EL (cell line): ENCODE measurements at regions not wholly inside any gene's neighbourhood (a gene's known extent, or its start where the extent isn't known, plus 50 kb on each side); places are given as distances from the start of the nearest gene placed in this dataset.
"Not testable (repeated sequence)": the region's sequence is repeated elsewhere in the genome, so short reads cannot be mapped to it uniquely, and the experiment has no call there.

ENCODE experiments used
- DNase-seq: peaks from one replicate; pipeline ENCODE4 v3.0.0-alpha.2; 2016

GRCh38 chr2:122683018-122683417, 927.6 kb downstream of the TSN start:
- no peak for DNase-seq

DNA sequence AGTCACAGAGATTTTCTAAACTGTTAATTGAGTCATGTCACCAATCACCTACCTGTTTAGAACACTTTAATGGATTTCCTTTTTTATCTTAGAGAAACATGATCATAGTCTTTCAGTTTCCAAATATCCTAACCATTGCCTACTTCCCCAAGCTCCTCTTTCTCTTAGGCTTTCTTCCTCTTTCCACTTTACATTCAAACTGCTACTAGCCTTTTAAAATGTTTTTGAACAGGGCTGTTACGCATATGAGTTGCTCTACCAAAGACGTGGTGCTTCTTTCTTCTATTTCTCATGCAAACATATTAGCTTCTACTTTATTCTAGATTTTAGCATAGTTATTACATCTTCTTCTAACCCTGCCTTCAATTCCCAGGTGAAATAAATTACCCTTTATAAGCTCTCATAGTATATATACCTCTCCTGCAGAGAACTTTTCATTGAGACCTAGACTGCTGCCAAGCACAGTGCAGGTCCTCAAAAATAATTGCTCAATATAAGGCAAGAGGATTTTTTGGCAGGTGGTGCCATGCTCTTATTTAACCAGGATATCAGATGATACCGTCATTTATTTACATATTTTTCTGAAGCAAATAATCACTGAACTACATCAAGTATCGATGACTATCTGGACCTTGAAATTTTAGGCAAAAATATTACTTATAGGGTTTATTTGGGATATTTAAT, 937.1 kb downstream of the TSN start:
- no peak for DNase-seq

DNA sequence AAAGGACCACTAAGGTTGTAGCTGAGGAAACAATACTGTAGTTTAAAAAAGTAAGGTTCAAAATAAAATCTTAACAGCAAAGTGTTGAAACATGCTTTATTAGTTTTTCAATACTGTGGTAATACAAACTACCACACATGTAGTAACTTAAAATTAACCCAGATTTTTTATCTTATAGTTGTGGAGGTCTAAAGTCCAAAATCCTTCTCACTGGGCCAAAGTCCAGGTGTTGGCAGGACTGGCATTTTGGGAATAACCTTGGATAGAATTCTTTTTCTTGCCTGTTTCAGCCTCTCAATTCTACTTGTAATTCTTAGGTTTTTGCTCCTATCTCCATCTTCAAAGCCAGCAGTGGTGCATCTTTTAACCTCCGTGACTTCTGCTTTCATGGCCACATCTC, 942.0 kb downstream of the TSN start:
- DNase-seq = no peak

DNA sequence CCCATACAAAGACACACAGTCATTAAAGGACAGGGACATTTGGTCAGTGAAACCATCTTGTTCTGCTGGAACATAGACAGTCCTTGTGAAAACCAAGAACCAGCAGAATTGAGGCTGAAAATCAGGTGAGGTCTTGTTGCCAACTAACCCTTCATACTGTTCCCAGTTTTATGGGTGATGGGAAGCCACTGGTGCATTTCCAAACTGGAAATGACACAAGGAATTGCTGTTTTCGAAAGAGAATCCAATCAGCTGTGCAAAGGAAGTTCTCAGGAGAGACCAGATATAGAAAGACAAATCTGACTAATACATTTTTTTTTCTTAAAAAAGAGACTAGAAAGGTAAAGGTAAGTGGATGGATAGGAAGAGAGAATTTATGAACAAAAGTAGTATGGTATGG, 948.2 kb downstream of the TSN start:
- DNase-seq = no peak

DNA sequence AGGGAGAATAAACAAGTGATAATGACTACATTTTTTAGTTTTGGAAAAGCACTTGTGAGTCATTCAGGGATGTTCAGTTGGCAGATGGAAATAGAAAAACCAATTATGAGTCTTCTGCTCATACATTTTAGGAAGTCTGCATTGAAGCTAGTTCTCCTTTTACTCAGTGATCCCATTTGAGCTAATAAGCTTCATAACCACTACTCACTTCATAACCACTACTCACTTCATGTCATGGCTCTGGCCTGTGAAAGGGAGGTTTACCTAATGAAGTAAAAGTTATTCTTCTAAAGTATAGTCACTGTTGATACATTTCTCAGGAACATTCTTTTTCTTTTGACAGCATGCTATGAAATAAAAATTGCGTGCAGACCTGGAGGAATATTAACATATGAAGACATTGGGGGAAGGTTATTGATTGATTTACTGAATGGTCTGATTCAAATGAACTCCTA, 948.7 kb downstream of the TSN start:
- DNase-seq = no peak

DNA sequence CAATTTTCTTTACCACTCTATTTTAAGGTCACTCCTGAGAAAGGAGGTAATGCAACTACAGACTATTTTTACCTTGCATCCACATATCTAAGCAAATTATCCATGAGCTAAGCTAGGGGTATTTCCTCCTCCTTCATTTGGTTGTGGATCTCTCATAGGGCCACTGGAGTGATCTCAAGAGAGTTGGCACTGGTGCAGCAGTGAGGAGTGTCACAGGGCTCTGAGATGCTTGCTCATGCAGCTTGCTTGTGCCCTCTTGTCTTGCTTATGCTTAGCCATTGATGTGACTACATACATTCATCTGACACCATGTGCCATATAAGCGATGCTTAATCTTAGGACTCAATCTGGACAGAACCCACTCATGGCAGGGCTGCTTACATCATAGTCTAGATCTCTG, 950.3 kb downstream of the TSN start:
- no peak for DNase-seq

- no peak for DNase-seq
These were observed 951.3 kb downstream of the TSN start for GRCh38 chr2:122706757-122707223.

DNA sequence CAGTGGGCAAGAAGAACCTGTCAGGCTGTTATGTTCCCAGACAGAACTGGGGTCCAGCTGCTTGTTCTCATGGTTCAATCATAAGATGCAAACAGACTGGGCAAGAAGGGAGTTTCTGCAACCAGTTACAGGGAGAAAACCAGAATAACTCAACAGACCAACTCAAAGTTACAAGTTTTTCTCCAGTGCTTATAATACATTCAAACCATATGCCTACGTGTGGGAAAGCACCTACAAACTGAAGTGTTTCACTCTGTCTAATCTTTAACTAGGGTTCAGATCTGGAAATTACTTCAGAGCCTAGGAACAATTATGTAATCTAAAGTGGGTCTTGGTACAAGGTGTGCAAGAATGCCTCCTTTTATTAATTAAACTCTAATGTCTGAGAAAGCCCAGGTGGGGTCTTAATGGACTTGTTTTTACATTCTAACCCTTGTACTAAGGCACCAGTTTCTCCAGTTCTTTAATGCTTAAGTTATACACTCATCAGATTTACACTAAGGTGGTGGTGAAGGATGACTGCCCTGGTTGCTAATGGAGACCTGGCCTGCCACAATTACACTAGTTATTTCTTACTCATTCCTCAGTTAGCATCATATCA, 951.9 kb downstream of the TSN start:
- DNase-seq = no peak

DNA sequence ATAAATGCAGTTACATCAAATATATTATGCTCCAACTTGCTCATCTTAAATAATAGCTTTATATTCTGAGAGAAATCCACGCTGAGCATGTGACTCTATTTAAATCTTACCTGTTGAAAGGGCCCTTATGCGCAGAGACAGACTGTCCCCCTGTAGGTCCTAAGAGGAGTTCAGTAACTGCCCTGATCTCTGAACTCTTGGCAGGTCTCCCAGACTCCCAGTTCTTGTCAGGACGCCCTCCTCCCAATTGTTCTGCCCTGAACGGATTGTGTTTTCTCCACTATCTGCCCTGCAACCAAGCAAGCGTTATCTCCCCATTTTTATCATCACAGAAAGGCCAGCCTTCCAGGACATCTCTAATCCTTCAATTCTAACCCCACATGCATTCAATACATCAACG, 954.6 kb downstream of the TSN start:
- no peak for DNase-seq

DNA sequence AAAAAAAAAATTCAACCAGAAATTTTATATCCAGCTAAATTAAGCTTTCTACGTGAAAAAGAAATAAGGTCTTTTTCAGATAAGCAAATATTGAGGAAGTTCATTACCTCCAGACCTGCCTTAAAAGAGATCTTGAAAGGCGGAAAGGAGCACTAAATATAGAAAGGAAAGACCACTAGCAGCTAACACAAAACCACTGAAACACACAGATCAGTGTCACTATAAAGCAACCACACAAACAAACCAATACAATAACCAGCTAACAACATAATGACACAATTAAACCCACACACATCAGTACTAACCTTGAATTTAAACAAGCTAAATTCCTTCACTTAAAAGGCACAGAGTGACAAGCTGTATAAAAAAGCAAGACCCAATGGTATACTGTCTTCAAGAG, 958.3 kb downstream of the TSN start:
- no peak for DNase-seq

DNA sequence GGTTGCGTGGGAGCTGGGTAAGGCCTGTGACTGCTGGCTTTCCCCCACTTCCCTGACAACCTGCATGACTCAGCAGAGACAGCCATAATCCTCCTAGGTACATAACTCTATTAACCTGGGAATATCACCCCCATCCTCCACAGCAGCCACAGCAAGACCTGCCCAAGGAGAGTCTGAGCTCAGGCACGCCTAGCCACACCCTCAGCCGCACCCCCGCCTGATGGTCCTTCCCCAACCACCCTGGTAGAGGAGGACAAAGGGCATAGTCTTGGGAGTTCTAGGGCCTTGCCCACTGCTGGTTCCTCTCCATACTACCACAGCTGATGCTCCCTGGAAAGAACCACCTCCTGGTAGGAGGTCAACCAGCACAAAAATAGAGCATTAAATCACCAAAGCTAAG, 965.4 kb downstream of the TSN start:
- not testable (repeated sequence) for DNase-seq

GRCh38 chr2:122734766-122735424, 979.4 kb downstream of the TSN start:
- peak; percentile 48 for DNase-seq

- DNase-seq = peak; percentile 26
These were observed 980.8 kb downstream of the TSN start for GRCh38 chr2:122736279-122736678.

DNA sequence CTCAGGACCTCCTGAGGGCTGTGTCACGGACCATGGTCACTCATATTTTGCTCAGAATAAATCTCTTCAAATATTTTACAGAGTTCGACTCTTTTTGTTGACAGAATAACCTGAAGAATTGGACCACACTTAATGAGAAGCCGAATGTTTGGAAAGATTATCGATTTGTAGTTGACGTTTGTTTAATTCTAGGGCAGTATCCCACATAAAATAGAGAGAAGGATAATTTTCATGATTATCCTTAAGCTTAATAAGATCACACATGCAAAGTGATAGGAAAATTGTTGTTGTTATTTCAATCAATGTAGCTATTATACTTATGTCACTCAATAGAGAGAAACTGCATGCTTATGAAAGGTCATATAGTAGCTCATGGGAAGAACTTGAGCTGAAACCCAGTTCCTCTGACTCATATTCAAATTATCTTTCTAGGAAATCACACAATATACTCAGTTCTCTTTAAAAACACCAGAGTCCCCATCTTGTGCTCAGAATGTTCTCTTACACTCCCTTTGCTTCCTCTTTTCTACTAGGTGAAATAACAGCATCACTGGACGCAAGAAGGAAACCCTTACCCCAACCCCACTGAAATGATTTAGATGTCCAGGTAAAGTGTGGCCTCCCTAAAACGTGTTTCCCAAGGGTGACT, 982.1 kb downstream of the TSN start:
- DNase-seq = peak; percentile 2

DNA sequence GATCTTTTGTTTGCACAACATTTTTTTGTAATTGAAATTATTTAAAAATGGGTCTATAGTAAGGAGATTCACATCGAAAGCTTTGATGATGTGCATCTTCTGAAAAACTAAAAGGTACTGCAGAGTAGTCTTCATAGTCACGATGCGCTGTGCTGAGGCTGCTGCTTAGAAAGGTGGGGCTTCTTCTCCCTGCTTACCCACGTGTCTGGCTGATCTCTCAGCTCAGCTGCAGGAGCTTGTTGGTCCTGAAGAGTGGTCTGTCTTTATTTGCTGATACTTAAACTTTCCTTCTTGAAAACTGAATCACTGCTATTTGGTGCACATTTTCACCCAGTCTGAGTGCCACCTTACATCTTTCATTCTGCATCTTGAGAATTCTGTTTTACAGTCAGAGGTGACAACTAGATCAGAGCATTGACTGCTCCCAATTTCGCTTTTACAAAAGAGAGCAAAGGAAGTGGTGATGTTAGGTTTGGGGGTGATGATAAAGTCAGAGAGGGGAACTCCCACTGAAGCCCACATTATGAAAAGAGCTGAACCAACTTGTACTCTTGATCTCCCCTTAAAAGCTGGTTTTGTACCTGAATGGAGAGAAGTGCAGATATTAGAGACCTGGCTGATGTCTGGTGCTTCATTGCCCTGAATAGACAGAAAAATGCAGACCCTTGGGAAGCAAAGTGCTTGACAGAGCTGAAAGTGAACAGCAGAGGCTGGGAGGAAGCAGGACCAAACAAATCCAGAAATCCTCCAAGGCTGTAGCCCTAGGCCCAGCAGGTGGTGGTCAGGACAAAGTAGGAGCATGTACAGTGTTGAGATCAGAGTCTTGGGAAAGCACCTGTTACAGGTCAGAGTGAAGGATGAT, 984.5 kb downstream of the TSN start:
- DNase-seq = no peak

DNA sequence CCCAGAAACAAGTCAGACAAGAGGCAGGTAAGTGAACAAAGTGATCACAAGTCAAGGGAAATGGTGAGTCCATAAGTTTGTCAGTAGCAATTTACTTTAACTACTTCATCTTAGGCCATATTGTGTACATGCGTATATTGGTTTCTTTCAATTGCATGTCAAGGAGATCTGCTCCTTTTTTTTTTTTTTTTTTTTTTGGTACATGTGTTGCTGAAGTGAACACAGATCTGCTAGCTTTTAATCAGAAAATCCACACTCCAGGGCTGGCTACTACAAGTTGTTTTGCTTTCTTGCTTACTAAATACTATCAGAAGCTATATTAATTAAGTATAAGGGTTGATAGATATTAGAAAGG, 985.1 kb downstream of the TSN start:
- no peak for DNase-seq

DNA sequence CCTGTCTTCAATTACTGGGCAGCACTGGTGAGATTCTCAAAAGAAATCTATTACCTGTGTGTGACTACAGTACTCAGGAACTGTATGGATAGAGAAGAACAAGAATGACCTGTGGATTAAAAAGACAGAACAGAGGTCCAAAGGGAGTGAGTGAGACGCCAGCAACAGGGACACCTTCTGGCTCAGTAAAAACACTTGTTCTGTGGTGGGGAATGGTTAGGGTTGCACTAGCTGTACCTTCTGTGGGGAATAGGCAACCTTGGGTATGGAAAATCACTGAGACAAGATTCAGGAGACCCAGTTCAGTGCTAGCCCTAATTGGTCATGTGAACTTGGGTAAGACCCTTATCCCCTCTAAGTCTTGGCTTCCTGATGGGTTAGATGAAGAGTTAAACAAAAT, 986.0 kb downstream of the TSN start:
- no peak for DNase-seq

- DNase-seq = no peak
These were observed 987.7 kb downstream of the TSN start for GRCh38 chr2:122743021-122743675.

- DNase-seq = no peak
These were observed 990.2 kb downstream of the TSN start for GRCh38 chr2:122745603-122746002.

DNA sequence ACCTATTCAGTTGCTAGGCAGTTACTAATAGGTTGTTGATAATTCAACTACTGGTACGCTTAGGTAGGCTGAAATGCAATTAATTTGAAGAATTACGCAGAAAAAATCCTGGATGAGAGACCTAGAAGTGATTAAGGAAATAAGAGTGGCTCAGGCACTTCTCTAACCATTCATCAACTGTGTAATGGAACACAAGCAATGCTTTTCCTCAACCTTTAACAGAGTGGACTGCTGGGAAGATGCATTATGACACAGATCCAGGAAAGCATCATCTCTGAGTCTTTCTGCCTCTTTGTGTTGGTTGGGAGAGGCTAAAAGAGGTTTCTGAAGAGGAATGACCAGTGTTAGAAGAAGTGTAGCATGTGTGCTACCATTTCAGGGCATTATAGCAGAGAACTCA, 992.2 kb downstream of the TSN start:
- DNase-seq = no peak

DNA sequence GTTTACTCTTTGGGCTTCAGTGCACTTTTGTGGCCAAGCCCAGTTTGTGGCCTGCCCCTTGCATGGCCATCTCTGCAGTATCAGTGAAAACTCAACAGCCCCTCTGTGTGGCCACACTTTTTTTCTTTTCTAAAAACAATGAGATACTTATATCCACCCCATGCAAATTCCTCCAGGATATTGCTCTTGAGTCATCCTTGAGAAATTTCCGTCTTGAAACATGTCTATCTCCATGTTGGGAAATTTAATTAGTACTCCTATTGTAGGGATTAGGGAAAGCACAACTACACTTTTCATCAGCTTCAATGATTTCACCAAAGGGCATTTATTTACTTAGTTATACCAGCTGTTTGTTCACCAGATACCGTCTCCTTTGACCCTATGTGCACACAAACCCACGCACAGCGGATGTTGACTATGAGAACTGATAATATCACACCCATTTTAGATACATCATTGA, 993.1 kb downstream of the TSN start:
- DNase-seq = peak; percentile 66

DNA sequence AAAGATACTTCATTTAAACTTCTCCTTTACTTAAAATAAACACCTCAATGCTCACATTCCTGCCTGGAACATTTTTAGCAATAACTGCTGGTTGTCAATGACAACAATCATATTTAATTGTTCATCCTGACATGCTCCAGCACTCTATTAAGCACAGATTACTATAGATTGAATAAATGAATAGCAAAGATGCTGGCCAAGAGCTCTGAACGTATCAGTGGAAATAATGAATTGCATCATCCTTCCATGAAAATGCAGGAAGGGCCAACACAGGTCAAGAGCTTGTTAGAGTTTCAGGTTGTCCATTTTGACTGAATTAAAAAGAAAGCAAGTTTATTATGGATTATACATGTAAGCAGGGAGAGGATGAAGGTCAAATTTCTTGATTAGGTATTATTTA, 994.0 kb downstream of the TSN start:
- no peak for DNase-seq
